H9 (cell line): ENCODE measurements at regions not wholly inside any gene's neighbourhood (a gene's known extent, or its start where the extent isn't known, plus 50 kb on each side); places are given as distances from the start of the nearest gene placed in this dataset.

Source experiments
- DNase-seq: peaks from one replicate; pipeline ENCODE4 v3.0.0-alpha.2; 2017
- H2AFZ ChIP-seq: one replicate; pipeline ENCODE4 v1.6.1; 2013; ENCODE audit warnings: mild to moderate bottlenecking, low read length, control low read depth, moderate library complexity
- H2AK5ac ChIP-seq: 2 replicates; pipeline ENCODE4 v1.6.1; 2013; ENCODE audit warnings: low read length, control low read depth, mixed read lengths; ENCODE audit not compliant: insufficient read length
- H2BK120ac ChIP-seq: one replicate; pipeline ENCODE4 v1.6.1; 2013; ENCODE audit warnings: low read depth, mild to moderate bottlenecking, low read length, control low read depth, inconsistent platforms; ENCODE audit not compliant: poor library complexity, severe bottlenecking
- H2BK12ac ChIP-seq: 2 replicates; pipeline ENCODE4 v1.6.1; 2013; ENCODE audit warnings: low read length, control low read depth, mixed read lengths, low read depth; ENCODE audit not compliant: insufficient read length
- H2BK15ac ChIP-seq: 2 replicates; pipeline ENCODE4 v1.6.1; 2013; ENCODE audit warnings: low read depth, low read length, control low read depth
- H2BK20ac ChIP-seq: one replicate; pipeline ENCODE4 v1.6.1; 2013; ENCODE audit warnings: low read depth, mild to moderate bottlenecking, low read length, control low read depth, inconsistent platforms; ENCODE audit not compliant: poor library complexity, severe bottlenecking
- H2BK5ac ChIP-seq: 2 replicates; pipeline ENCODE4 v1.6.1; 2013; ENCODE audit warnings: low read length, control low read depth, mixed read lengths; ENCODE audit not compliant: insufficient read length
- H3K14ac ChIP-seq: 2 replicates; pipeline ENCODE4 v1.6.1; 2013; ENCODE audit warnings: low read length, control low read depth; ENCODE audit not compliant: insufficient read depth
- H3K18ac ChIP-seq: 2 replicates; pipeline ENCODE4 v1.6.1; 2013; ENCODE audit warnings: low read depth, mild to moderate bottlenecking, mixed read lengths, low read length, control low read depth; ENCODE audit not compliant: insufficient read length
- H3K23ac ChIP-seq: 2 replicates; pipeline ENCODE4 v1.6.1; 2013; ENCODE audit warnings: low read length, control low read depth, mixed read lengths, low read depth; ENCODE audit not compliant: insufficient read length
- H3K23me2 ChIP-seq: 2 replicates; pipeline ENCODE4 v1.6.1; 2013; ENCODE audit warnings: low read depth, mild to moderate bottlenecking, mixed read lengths, low read length, control low read depth; ENCODE audit not compliant: insufficient read length, poor library complexity, severe bottlenecking
- H3K27ac ChIP-seq: 2 replicates; pipeline ENCODE4 v1.5.1; 2013; ENCODE audit warnings: low read length, control low read depth, mixed read lengths, low read depth; ENCODE audit not compliant: insufficient read length
- H3K27me3 ChIP-seq: 2 replicates; pipeline ENCODE4 v1.6.1; 2013; ENCODE audit warnings: low read length, control low read depth, inconsistent platforms; ENCODE audit not compliant: insufficient read depth
- H3K4ac ChIP-seq: 2 replicates; pipeline ENCODE4 v1.6.1; 2013; ENCODE audit warnings: low read depth, mild to moderate bottlenecking, control low read depth, inconsistent platforms, low read length, moderate library complexity
- H3K4me1 ChIP-seq: 2 replicates; pipeline ENCODE4 v1.6.1; 2013; ENCODE audit warnings: low read length, control low read depth, inconsistent platforms; ENCODE audit not compliant: insufficient read depth
- H3K4me2 ChIP-seq: 2 replicates; pipeline ENCODE4 v1.6.1; 2013; ENCODE audit warnings: low read length, control low read depth, mixed read lengths; ENCODE audit not compliant: insufficient read length, insufficient read depth
- H3K56ac ChIP-seq: 2 replicates; pipeline ENCODE4 v1.6.1; 2013; ENCODE audit warnings: low read depth, mild to moderate bottlenecking, mixed read lengths, low read length, control low read depth; ENCODE audit not compliant: insufficient read length
- H3K79me1 ChIP-seq: 2 replicates; pipeline ENCODE4 v1.6.1; 2013; ENCODE audit warnings: low read depth, mild to moderate bottlenecking, moderate library complexity, low read length, control low read depth, inconsistent platforms; ENCODE audit not compliant: insufficient read depth, poor library complexity, severe bottlenecking
- H3K79me2 ChIP-seq: 2 replicates; pipeline ENCODE4 v1.6.1; 2013; ENCODE audit warnings: low read length, control low read depth, inconsistent platforms; ENCODE audit not compliant: insufficient read depth
- H3K9ac ChIP-seq: 2 replicates; pipeline ENCODE4 v1.6.1; 2013; ENCODE audit warnings: low read length, control low read depth, mixed read lengths; ENCODE audit not compliant: insufficient read length; ENCODE audit errors: extremely low read depth
- H3K9me3 ChIP-seq: one replicate; pipeline ENCODE4 v1.6.1; 2013; ENCODE audit warnings: low read depth, low read length, inconsistent platforms; ENCODE audit not compliant: control insufficient read depth
- H3T11ph ChIP-seq: one replicate; pipeline ENCODE4 v1.6.1; 2013; ENCODE audit warnings: mild to moderate bottlenecking, low read length, control low read depth, inconsistent platforms
- H4K20me1 ChIP-seq: one replicate; pipeline ENCODE4 v1.6.1; 2013; ENCODE audit not compliant: control insufficient read depth, insufficient read length, insufficient read depth
- H4K5ac ChIP-seq: 2 replicates; pipeline ENCODE4 v1.6.1; 2013; ENCODE audit warnings: low read depth, mild to moderate bottlenecking, mixed read lengths, low read length, control low read depth; ENCODE audit not compliant: insufficient read length
- H4K8ac ChIP-seq: replicated peaks from 2 replicates; pipeline ENCODE4 v1.6.1; 2013; ENCODE audit warnings: low read length, control low read depth, mixed read lengths, low read depth; ENCODE audit not compliant: insufficient read length
- H4K91ac ChIP-seq: 2 replicates; pipeline ENCODE4 v1.6.1; 2013; ENCODE audit warnings: low read depth, mild to moderate bottlenecking, moderate library complexity, mixed read lengths, low read length, control low read depth; ENCODE audit not compliant: insufficient read length
- H3K27ac Mint-ChIP-seq, 3 experiments: 2 replicates in 2 of 3; 3 replicates in 1 of 3; pipeline ENCODE4 v1.8.0; 2020 to 2021; ENCODE audit warnings: mixed read lengths in 3 of 3, mild to moderate bottlenecking in 1 of 3, moderate library complexity in 1 of 3
- H3K27me3 Mint-ChIP-seq: 2 replicates; pipeline ENCODE4 v1.8.0; 2021; ENCODE audit warnings: low read depth, mild to moderate bottlenecking, moderate library complexity, mixed read lengths
- H3K36me3 Mint-ChIP-seq, 3 experiments: 2 replicates in 2 of 3; 3 replicates in 1 of 3; pipeline ENCODE4 v1.8.0; 2020 to 2021; ENCODE audit warnings: low read depth in 3 of 3, mixed read lengths in 3 of 3; ENCODE audit not compliant: insufficient read depth in 1 of 3
- H3K4me1 Mint-ChIP-seq, 2 experiments: 2 replicates each; pipeline ENCODE4 v1.8.0; 2020; ENCODE audit warnings: mixed read lengths in 2 of 2
- H3K4me3 Mint-ChIP-seq, 2 experiments: 2 replicates in 1 of 2; 3 replicates in 1 of 2; pipeline ENCODE4 v1.8.0; 2020 to 2021; ENCODE audit warnings: mild to moderate bottlenecking in 2 of 2, mixed read lengths in 2 of 2, moderate library complexity in 1 of 2
- H3K9me3 Mint-ChIP-seq, 2 experiments: 2 replicates in 1 of 2; 3 replicates in 1 of 2; pipeline ENCODE4 v1.8.0; 2020; ENCODE audit warnings: mild to moderate bottlenecking in 2 of 2, mixed read lengths in 2 of 2, moderate library complexity in 1 of 2
- CTCF ChIP-seq: fragments of 200-600 bp; sonication (generic); conservative IDR thresholded peaks from 3 replicates; pipeline ENCODE4 v1.8.0; 2021; ENCODE audit warnings: antibody characterized with exemption, mild to moderate bottlenecking
- WGBS: extraction: QIAGEN DNeasy Blood & Tissue Kit; methylation state at CpG from one replicate; pipeline ENCODE4 v1.1.7; 2013; ENCODE audit warnings: missing lambda C conversion rate, low lambda C conversion rate, mixed read lengths; ENCODE audit not compliant: insufficient read length; ENCODE audit errors: extremely low coverage; 5-methylcytosine and 5-hydroxymethylcytosine counted together

GRCh38 chr1:57886376-57886775 lies 462.5 kb upstream of the DAB1 start:
- H3K56ac ChIP-seq, result no peak overlapping the region
- peaks cover 15 to 32% of the 10 kb centered on the region in 2 experiments for H3K4me1 Mint-ChIP-seq
- H3K79me1 ChIP-seq, result no peaks in the 10 kb centered on the region

More at GRCh38 chr1:57886376-57886775, 462.5 kb upstream of the DAB1 start:
- H2BK15ac ChIP-seq, result no peak overlapping the region
- no peak for TF ChIP-seq CTCF
- no peak for DNase-seq
- no peak overlapping the region for H2BK120ac ChIP-seq
- no peak overlapping the region for H2BK12ac ChIP-seq
- no peaks in the 10 kb centered on the region; a peak in 1 of 7 replicates for H3K36me3 Mint-ChIP-seq
- H4K91ac ChIP-seq, result no peak overlapping the region
- H3K27me3 Mint-ChIP-seq, result no peaks in the 10 kb centered on the region
- H3K9me3 ChIP-seq, result no peaks in the 10 kb centered on the region
- no peak overlapping the region for H3K18ac ChIP-seq
- H3K79me2 ChIP-seq, result no peaks in the 10 kb centered on the region
- no peak overlapping the region for H3T11ph ChIP-seq
- H3K23me2 ChIP-seq, result no peaks in the 10 kb centered on the region
- H4K20me1 ChIP-seq, result no peaks in the 10 kb centered on the region
- no peaks in the 10 kb centered on the region; the same call in 1 of the 2 replicates for H3K4me1 ChIP-seq
- H4K5ac ChIP-seq, result no peak overlapping the region
- no peaks in the 10 kb centered on the region for H3K9me3 Mint-ChIP-seq
- no peak overlapping the region for H3K9ac ChIP-seq
- no peak overlapping the region for H2AFZ ChIP-seq
- H3K4ac ChIP-seq, result no peak overlapping the region
- H3K4me3 Mint-ChIP-seq, result no peak overlapping the region
- no peak overlapping the region for H3K4me2 ChIP-seq
- H3K27ac ChIP-seq, result no peak overlapping the region
- H3K27ac Mint-ChIP-seq, result no peak overlapping the region
- H4K8ac ChIP-seq, result no peak overlapping the region
- no peaks in the 10 kb centered on the region for H3K27me3 ChIP-seq
- WGBS, result 100% methylated on average over 2 of the region's 7 CpGs
- no peak overlapping the region for H3K23ac ChIP-seq
- H2BK20ac ChIP-seq, result no peak overlapping the region
- no peak overlapping the region for H2AK5ac ChIP-seq
- H2BK5ac ChIP-seq, result no peak overlapping the region
- H3K14ac ChIP-seq, result no peak overlapping the region
